Inflammatory macrophage (primary cell): ENCODE measurements at regions not wholly inside any gene's neighbourhood (a gene's known extent, or its start where the extent isn't known, plus 50 kb on each side); places are given as distances from the start of the nearest gene placed in this dataset.
"Not testable (repeated sequence)": the region's sequence is repeated elsewhere in the genome, so short reads cannot be mapped to it uniquely, and the experiment has no call there.

Experiments used
- DNase-seq, 2 donors: peaks; one replicate each; pipeline ENCODE4 v3.0.0-alpha.2; 2020 to 2022

GRCh38 chr16:29233705-29234404, 172.7 kb downstream of the NPIPB11 start:
- not testable (repeated sequence) for DNase-seq

GRCh38 chr16:29232811-29233704, 173.5 kb downstream of the NPIPB11 start:
- no peak for DNase-seq

- not testable (repeated sequence) for DNase-seq
These were observed 174.3 kb downstream of the NPIPB11 start for GRCh38 chr16:29232160-29232705.

- DNase-seq = no peak
These were observed 175.3 kb downstream of the NPIPB11 start for GRCh38 chr16:29231244-29231643.

- DNase-seq = no peak
These were observed 175.8 kb downstream of the NPIPB11 start for GRCh38 chr16:29230671-29231096.

- DNase-seq = not testable (repeated sequence)
These were observed 176.4 kb downstream of the NPIPB11 start for GRCh38 chr16:29230006-29230668.

- not testable (repeated sequence) for DNase-seq
These were observed 176.9 kb downstream of the NPIPB11 start for GRCh38 chr16:29229616-29230005.

GRCh38 chr16:29228664-29229611, 177.6 kb downstream of the NPIPB11 start:
- DNase-seq = not testable (repeated sequence)

GRCh38 chr16:29227751-29228663, 178.5 kb downstream of the NPIPB11 start:
- DNase-seq = peak; percentile 59 to 70

GRCh38 chr16:29226782-29227181, 179.7 kb downstream of the NPIPB11 start:
- no peak for DNase-seq

- DNase-seq = peak in 1 of 2 donors; percentile 38
These were observed 181.8 kb downstream of the NPIPB11 start for GRCh38 chr16:29224675-29225074.

GRCh38 chr16:29222615-29223014, 183.9 kb downstream of the NPIPB11 start:
- not testable (repeated sequence) for DNase-seq

- not testable (repeated sequence) for DNase-seq
These were observed 184.5 kb downstream of the NPIPB11 start for GRCh38 chr16:29222008-29222407.

- DNase-seq = not testable (repeated sequence)
These were observed 185.1 kb downstream of the NPIPB11 start for GRCh38 chr16:29221281-29221955.

GRCh38 chr16:29220647-29221191, 185.8 kb downstream of the NPIPB11 start:
- DNase-seq = not testable (repeated sequence)

GRCh38 chr16:29219966-29220646, 186.4 kb downstream of the NPIPB11 start:
- DNase-seq = not testable (repeated sequence)

GRCh38 chr16:29219562-29219961, 186.9 kb downstream of the NPIPB11 start:
- not testable (repeated sequence) for DNase-seq

GRCh38 chr16:29218649-29219048, 187.9 kb downstream of the NPIPB11 start:
- not testable (repeated sequence) for DNase-seq

GRCh38 chr16:29218171-29218570, 188.3 kb downstream of the NPIPB11 start:
- DNase-seq = not testable (repeated sequence)
